GM13977 (cell line): ENCODE measurements at regions not wholly inside any gene's neighbourhood (a gene's known extent, or its start where the extent isn't known, plus 50 kb on each side); places are given as distances from the start of the nearest gene placed in this dataset.

Experiments
- DNase-seq: peaks from one replicate; pipeline ENCODE4 v3.0.0; 2012; ENCODE audit warnings: low spot score
- in situ Hi-C: fragments of 300-500 bp; cut with MboI; formaldehyde crosslinking; loops from one replicate; pipeline ENCODE4 v1.12.0; 2022; ENCODE audit warnings: low sequenced_read_pairs, low pct_unique_long_range_greater_than_20kb, mixed read lengths, inconsistent platforms; ENCODE audit not compliant: unreplicated experiment
- TF ChIP-seq, protein P1 (sequence below): IDR thresholded peaks from 2 replicates; pipeline ENCODE4 v1.5.1; 2012; ENCODE audit warnings: mild to moderate bottlenecking, control low read depth; ENCODE audit not compliant: insufficient read depth; ENCODE audit errors: extremely low read depth, missing control alignments

DNA sequence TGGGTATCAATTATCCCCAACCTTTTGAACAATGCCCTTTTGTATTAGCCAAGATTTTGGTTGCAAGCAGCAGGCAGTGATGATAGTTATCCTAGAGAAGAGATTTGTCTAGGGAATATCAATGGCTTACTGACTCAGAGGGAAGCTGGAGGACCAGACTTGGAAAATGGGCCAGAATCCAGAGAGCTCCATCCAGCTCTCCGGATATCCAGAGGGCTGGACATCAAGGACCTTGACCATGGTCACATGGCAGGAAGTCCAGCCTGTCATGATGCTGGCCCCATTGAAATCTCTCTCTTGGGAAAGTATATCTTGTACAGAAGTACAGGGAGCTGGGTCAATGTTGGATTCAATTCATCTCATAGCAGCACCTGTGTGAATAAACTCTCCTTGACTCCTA, 148.5 kb upstream of the PDZRN3 start:
- in situ Hi-C loops: no loop called here
- no peak for DNase-seq
- TF ChIP-seq, protein P1, sequence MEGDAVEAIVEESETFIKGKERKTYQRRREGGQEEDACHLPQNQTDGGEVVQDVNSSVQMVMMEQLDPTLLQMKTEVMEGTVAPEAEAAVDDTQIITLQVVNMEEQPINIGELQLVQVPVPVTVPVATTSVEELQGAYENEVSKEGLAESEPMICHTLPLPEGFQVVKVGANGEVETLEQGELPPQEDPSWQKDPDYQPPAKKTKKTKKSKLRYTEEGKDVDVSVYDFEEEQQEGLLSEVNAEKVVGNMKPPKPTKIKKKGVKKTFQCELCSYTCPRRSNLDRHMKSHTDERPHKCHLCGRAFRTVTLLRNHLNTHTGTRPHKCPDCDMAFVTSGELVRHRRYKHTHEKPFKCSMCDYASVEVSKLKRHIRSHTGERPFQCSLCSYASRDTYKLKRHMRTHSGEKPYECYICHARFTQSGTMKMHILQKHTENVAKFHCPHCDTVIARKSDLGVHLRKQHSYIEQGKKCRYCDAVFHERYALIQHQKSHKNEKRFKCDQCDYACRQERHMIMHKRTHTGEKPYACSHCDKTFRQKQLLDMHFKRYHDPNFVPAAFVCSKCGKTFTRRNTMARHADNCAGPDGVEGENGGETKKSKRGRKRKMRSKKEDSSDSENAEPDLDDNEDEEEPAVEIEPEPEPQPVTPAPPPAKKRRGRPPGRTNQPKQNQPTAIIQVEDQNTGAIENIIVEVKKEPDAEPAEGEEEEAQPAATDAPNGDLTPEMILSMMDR: no peak

DNA sequence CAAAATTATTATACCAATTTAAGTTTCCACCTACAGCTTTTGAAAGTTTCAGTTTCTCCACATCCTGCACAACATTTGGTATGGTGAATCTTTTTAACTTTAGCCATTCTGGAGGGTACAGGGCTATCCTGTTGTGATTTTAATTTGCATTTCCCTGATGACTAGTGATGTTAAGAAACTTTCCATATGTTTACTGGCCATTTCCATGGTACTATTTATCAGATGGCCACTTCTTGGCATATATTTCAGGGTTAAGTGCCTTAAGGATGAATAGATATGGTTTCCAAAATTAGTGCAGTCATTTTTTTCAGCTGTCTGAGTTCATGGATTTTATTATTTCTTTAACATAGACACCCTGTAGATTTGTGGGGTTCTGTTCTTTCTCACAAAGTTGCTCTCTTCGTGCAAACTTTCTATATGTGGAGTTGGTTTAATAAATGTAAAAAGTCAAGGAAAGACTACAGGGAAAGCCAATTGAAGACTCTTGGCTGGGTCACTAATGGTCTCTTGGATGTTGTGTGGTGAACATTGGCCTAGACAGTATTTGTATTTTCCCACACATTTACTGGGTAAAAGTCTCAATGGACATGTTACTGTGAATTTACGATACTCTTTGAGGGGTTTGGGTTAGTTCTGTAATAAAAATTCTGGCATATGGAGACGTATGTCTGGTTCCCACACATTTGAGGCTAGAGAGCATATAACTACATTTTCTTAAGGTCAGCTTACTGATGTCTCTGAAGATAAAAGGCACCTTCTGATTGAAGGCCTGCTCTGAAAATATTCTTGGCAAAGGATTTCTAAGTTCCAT, 147.5 kb upstream of the PDZRN3 start:
- TF ChIP-seq, protein P1: no peak
- no peak for DNase-seq

DNA sequence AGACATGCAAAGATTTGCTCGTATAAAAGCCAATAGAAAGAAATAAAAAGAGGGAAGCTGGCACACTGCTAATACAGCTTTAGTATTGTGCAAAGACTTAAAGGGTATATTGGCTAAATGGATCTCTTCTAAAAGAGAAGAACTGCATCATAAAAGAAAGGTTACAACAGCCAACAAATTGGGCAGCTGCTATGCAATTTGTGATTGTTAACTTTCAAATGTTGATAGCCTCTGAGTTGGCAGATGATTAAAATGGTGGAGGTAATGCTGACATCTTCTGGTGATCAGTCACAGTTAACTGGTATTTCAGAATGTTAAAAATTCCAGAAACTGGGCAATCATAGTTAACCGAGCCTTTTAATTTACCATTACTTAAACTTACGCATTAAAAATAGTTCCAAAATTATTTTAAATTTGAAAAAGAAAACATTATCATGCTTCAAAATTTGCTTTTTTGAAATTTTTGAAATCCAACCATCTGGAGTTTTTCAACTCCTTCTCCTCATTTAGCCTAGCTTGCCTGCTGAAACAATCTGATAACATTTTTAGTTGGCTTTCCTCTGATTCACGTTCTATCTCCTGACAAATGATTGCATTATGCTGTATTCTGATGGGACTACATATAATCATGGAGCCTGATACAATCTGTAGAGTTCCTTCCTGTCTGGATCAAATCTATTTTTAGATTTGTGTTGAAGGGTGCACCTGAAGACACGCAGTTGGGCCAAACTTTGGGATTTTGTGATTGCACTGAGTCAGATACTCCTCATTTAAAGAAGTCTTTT, 144.0 kb upstream of the PDZRN3 start:
- TF ChIP-seq, protein P1: no peak
- no peak for DNase-seq
- in situ Hi-C loops: no loop called here

More for the DNA sequence above, 147.5 kb upstream of the PDZRN3 start:
- in situ Hi-C loops: no loop called here

DNA sequence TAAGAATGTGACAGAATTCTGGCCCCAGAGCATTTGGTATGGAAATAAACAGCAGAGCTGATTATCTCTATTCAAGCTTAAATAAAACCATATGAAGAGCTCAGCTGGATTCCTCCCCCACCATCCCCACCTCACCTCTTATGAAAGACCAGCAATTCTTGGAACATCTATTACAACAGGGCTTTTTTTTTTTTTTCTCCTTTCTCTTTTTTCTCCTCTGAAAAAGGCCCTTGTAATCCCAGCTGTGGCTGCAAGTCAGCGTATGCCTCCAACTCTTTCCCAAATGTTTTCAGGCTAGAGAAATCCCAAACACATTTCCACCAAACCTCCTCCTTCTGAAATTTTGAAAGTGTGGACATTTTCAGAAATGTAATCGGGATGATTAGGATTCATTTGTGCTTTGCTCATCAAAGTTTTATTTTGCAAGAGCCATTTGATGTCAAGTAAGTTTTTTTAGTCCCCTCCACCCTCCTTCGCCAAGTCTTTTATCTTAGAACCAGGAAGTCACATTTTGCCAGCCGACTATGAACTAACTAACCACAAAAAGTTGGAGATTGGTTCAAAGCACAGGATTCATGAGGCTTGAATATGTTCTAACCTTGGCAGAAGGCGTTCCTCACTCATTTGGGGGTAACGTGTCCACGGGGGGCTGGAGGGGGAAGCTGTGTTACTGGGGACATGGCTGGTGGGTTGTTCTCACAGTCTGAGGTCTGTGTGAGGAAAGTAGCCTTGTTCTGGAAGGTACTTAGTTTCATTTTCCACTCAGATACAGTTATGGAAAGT, 142.0 kb upstream of the PDZRN3 start:
- DNase-seq: no peak
- TF ChIP-seq, protein P1: no peak
- in situ Hi-C loops: no loop called here

DNA sequence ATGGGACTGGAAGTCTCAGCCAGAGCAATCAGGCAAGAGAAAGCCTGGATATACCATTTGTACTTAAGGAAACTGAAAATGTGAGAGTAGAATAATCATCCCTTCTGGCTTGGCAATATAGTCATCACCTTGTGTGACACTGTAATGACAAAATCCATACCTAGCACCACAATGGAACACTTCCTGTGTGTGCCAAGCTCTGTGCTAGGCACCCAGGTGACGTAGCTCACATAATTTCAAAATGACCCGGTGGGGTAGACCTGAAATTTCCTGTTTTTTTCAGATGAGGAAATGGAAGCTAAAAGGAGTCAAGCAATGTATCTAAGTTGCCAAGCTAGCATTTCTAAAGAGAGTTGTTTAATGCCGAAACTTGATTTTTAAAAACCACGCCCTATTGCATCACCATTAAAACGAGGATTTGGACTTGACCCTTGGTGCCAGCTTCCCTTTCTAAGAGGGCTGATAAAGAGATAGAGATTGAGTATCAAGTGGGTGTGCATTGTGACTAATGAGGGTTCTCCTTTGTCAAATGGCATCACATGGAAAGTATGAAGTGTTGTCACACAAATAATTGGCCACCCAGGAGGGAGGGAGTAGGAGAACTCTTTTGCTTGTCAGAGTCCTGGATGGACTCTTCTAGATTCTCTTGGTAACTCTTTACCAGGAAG, 141.3 kb upstream of the PDZRN3 start:
- TF ChIP-seq, protein P1: no peak
- no peak for DNase-seq
- in situ Hi-C loops: no loop called here

DNA sequence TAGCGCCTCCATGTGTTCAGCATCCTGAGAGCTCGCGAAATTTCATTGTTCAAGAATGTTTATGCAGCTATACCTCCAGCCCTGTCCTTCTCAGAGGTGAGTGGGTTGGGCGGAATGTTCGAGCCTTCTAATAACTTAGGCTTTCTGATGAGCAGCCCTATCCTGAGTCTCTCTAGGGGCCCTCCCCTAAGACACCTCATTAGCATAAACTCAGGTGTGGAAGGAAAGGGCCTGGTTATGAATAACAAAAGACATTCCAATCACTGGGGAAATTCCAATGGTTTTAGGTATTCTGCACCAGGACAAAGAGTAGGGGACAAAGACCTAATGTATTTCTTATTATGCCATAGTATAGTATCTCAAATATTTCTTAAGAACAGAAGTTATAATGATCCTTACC, 138.1 kb upstream of the PDZRN3 start:
- in situ Hi-C loops: no loop called here
- DNase-seq: no peak
- TF ChIP-seq, protein P1: no peak
